ENCODE measurements at regions not wholly inside any gene's neighbourhood (a gene's known extent, or its start where the extent isn't known, plus 50 kb on each side); places are given as distances from the start of the nearest gene placed in this dataset.

DNA sequence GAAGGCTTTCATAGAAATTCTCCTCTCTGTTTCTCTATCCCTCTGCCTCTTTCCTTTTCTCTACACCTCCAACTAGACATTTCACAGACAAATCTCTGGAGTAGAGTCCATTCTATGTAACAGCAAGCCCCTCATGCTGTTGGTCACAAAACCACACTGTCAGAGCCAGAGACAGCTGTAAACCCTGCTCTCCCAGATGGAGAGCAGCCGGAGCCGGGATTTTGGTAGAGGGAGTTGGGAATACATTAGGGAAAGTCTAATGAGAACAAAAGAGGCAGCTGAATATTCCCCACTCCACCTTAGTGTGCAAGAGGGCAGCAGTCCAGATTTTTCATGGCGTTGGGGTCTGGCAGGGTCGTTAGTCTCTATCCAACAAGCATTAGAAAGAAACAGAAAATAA is 68.3 kb upstream of the EDN1 start:
- DNase-seq (ENCODE audit: low read depth, low spot score), result no peak

DNA sequence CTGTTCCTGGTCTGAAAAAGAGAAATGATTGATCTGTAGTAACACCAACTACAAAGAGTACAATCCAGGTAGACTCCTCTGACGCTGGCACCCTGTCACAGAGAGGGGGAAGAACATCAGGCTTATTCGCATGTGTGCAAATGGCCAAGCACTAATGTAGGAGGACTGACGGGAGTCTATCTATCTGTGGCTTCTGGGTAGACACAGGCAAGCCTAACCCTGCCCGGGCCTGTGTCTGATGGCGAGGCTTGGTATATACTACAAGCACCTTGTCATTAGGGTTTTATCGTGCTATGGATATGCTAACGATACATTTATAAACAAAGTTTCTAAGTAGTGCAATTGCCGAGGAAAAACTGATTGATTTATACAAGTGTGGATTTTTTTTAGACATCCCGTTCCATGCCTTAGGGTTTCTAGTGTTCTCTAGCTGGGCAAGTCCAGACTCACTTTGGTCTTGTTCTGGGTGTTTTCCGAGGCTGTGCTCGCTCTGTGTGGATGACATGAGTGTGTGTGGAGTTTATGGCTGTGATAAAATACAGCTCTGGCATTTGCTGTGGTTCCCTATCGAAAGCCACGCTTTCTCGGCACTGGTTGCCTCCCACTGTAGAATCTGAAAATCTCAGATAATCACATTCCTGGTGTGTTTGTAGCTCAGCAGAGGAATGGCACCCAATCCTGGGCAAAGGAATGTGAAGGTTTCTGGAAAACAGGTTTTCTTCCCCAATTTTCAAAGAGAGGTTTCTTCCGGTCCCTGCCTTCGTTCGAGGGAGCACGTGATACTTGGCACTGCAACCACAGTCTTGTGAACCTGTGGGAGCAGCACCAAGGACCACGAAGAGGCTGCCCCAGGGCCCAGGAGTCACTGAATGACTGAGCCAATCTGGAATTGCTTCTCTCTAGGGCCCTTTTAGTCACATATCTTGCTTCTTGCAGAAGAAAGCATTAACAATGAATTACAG is 67.5 kb upstream of the EDN1 start:
- DNase-seq (ENCODE audit: low read depth, low spot score), result no peak

DNA sequence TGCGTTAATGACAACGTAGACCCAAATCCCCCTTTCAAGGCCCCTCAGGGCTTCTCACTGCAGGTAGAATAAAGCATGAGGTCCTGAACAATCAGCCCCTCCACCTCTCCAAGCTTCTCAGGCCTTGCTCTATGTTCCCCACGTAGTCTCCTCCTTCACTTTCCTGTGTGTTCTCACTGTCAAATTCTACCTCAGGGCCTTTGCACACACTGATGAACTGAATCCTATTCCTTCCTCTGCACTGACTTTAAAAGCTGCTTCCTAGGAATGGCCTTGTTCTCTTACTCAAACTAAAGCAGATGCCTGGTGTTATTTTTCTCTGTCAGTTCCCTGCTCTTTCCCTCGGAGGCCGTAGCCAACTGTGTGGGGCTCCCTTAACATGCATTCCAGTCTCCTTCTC is 66.8 kb upstream of the EDN1 start:
- no peak for DNase-seq (ENCODE audit: low read depth, low spot score)

DNA sequence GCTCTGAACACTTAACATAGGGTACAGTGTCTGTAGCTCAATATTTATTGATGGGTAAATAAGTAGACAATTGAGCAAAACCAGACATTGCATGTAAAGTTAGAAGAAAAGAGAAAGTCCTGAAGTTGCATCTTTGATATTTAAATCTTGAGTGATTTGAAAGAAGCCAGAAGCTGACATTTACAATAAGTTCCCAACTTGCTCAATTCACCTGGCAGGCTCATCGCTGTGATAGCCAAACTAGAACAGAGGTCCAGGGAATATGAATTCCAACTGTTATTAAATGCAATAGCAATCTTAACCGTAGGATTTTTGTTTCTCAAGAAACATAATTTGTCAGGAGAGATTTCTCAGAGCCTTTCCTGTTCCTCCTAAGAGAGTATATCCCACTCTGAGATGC is 65.9 kb upstream of the EDN1 start:
- DNase-seq (ENCODE audit: low read depth, low spot score), result no peak

DNA sequence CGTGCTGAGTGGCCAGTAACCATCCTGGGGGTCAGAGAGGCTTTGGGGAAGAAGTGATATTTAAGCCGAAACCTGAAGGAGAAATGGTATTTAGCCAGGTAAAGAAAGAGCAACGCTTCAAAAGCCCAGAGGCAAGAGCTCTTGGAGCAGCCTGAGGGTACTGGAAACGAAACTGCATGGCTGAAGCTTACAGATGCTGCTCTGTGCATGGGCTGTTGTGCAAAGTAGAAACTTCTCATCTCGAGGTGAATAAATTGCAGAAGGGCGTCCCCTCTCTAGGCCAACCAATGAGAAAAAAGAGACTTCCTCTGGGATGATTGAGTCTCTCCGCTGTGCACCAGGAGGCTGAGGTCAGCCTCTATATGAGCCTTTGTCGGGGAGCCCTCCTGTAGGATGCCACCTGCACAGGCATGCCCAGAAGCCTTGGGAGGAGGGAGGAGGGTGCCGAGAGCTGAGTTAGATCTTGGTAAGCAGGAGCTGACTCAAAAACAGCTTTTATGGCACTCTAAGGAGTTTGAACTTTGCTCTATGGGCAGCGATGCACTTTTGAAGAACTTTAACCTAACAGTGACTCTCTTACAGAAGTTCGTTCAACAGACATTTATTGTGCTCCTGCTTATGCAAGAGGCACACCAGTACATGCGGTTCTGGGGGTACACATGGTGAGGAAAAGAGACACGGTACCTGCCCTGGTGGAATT is 61.6 kb upstream of the EDN1 start:
- no peak for DNase-seq (ENCODE audit: low read depth, low spot score)

DNA sequence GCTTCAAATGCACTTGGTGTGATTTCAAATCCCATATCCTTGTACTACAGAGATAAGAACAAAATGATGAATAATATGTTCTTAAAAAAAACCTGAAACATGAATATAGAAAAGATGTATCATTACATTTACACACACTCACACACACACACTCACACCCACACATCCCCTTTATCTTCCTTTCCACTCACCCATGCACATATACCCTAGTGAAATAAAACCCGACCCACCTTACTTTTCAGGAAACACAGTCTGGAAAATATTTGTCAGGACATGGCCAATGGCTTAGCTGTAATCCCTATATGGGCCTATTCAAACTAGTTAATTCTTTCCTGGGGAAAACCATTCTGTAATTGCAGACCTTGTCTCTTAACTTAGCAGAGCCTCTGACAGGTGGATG is 60.8 kb upstream of the EDN1 start:
- no peak for DNase-seq (ENCODE audit: low read depth, low spot score)

DNA sequence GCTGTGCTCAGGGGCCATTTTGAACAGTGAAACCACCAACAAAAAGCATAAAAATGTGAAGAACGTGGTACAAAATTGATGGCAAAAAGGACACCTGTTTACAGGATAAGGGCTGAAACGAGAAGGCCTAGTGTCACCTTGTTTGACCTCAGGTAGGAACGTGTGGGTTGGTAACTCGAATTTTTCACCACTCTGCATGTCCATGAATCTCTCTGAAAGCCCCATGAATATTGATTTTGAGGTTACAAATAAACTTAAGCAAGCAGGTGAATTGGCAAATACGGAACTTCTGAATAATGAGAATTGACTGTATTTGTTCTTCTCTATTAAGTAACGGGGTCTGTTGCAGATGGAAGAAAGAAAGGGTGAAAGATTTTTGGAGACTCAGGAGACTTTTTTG is 59.6 kb upstream of the EDN1 start:
- no peak for DNase-seq (ENCODE audit: low read depth, low spot score)

DNA sequence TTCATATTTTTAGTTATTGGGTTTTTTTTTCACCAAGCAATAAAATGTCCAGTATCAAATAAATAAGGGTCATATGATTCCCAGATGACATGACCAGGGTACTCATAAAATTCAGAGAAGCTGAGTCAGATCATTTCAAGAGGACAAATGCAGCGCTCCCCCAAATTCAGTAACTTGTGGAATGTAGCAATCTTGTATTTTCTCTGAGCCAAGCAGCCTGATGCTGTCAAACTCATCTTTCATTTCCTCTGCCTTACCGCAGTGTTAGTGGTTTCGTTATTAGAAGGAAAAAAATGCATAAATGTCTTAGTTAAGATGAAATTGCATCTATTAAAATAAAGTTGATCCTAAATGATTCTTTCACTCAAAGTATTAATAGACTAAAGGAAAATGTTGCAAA is 57.8 kb upstream of the EDN1 start:
- no peak for DNase-seq (ENCODE audit: low read depth, low spot score)

DNA sequence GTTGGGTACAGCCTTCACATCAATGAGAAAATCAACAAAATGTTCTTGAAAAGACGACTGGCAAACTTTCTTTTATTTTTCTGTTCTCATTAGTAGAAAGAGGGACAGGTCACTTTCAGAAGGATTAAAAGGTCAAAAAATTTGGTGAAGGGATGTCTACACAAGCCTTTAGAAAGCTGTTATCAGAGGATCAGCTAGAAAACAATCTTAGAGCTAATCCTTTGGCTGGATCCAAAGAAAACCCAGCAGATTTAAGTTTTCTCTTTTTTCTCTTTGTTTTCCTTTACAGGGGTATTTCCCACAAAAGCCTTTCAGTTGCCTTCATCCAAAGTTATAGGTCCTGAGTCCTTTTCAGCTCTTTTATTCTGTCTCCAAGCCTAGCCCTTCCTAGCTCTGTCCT is 57.3 kb upstream of the EDN1 start:
- no peak for DNase-seq (ENCODE audit: low read depth, low spot score)

DNA sequence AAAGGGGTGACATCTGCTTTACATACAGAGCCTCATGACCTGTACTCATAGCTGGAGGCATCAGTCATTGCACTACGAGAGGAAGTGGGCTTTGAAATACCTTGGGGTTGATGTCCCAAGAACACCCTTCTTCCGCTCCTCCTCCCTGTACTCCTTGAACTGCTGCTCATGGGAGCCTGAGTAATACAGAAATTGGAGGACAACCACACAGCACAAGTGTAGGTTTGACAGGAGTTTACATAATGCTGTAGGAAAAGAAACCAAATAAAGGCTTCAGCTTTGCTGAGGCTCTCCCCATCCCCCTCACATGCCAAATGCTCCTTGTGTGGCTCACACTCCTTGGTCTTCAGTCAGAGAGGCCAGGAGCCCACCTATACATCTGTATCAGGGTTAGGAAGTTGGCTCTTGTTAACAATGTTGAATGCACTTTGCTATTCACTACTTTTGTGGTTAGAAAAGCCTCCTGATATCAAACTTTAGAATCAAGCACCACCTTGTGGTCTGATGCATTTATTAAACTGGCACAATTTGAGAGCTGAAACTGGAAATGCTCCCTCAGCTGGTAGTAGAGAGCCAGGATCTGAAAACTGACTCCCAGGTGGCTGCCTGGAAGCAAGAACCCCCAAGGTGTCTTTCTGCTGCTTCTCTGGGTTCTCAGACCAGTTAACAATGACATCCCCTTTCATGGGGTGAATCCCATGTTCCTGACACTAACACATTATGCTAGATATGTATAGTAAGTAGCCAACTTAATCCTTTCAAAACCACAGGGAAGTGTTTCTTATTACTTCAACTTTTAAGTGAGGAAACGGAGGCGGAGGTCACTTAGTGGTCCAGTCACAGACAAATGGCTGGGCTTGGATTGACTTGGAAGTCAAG is 56.2 kb upstream of the EDN1 start:
- peak; percentile 53 for DNase-seq (ENCODE audit: low read depth, low spot score)

DNA sequence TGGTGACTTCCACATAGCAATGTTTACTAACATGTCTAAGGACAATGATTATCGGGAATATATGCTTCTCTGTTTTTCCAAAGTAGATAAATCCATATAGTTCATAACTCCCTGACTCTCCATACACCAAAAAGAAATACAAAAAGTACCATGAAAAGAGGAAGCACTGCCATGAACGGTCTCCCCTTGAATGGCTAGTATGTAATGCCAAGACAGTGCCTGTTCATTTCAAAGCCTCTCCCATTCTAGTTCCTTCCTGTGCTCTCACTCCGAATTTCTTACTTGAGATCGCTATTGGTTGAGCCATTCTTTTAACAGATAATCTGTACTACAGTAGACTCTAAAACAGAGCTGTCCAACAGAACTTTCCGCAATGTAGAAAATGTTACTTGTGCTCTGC is 54.8 kb upstream of the EDN1 start:
- DNase-seq (ENCODE audit: low read depth, low spot score), result no peak

DNA sequence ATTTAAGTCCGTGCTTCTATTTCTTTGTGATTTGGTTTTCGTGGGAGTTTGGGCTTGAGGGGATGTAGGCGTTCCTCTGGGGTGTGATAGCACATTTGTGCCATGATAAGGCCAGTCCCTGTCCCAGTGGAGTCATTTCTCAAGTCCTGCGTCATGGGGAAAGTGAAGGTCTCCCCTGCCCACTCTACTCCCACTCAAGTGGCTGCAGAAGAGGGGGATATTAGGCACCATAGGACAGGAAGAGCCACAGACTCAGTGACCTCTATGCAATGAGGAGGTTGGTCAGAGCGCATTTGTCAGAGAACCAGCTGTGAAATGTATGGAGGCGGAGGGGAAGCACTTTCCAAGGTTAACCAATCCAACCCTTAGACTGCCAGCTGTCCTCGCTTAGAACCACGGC is 51.9 kb upstream of the EDN1 start:
- DNase-seq (ENCODE audit: low read depth, low spot score), result no peak
